ENCODE measurements at regions not wholly inside any gene's neighbourhood (a gene's known extent, or its start where the extent isn't known, plus 50 kb on each side); places are given as distances from the start of the nearest gene placed in this dataset.
"Not testable (repeated sequence)": the region's sequence is repeated elsewhere in the genome, so short reads cannot be mapped to it uniquely, and the experiment has no call there.

DNA sequence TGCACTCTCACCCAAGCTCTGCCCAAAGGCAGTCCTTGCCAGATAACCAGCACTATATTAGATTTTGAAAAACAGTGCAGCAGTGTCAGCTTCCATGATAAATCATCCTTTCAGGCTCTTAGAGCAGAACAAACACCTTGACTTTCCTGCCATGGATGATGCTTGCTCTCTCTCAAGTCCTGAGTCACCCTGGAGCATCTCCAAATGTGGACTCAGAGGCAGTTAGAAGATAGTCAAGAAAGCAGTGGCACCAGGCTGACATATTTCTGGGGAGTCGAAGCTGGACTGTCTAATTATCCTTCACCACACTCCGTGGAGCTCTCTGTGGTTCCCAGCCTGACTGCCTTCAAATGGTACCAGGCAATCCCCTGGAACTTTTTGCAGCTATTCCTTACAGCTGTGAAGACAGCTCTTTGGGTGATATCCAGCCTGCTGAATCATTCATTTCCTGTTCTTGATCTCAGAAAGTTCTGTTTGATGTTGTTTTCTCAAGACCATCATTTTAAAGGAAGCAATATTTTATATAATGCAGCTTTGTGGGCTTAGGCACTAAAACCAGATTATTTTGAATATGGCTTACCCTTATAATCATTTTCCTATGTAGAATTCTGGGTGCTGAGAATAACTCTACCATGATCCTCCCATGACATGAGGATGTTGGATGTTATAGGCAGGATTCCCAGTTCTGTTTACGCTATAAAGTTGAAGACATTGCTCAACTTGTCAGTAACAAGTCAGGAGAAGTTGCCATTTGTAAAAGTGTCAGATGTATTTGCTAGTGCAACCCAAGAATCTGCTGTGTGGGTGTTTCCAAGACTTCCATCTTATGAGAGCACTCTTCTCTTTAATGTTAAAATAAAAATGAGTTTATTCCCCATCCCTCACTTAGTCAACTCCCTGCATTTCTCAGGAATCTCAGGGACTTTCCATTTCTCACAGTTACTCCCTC is 233.8 kb downstream of the C7orf25 start:
- no peak for DNase-seq

DNA sequence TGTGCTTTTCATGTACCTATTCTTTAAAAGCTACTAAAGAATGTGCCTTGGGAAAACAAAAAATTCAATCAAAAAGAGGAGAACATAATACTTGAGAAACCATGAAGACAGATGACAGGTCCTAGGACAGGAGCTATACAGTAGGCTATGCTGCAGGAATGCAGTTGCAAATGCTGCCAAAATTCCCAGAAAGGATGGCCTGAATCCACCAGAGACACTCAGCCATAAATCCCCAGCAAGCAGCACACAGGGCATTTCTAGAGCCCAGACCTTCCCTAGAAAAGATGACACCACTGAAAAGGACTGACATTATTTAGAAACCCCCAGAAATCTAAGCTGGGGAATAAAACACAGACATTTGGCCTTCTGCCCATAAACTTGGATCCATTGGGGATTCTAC is 237.3 kb downstream of the C7orf25 start:
- no peak for DNase-seq

DNA sequence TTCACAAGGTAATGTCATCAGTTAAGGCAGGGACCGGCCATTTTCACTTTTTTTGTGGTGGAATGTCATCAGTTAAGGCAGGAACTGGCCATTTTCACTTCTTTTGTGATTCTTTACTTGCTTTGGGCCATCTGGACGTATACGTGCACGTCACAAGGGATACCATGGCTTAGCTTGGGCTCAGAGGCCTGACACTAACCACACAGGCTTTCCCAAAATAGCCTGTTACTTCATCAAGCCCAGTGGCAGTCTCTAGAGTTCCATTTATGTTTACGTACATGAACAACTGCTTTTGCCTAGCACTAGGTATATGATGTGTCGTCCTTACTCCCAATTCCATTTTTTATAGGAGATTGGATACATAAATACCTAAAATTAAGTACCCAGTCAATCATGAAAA is 237.9 kb downstream of the C7orf25 start:
- DNase-seq: no peak

DNA sequence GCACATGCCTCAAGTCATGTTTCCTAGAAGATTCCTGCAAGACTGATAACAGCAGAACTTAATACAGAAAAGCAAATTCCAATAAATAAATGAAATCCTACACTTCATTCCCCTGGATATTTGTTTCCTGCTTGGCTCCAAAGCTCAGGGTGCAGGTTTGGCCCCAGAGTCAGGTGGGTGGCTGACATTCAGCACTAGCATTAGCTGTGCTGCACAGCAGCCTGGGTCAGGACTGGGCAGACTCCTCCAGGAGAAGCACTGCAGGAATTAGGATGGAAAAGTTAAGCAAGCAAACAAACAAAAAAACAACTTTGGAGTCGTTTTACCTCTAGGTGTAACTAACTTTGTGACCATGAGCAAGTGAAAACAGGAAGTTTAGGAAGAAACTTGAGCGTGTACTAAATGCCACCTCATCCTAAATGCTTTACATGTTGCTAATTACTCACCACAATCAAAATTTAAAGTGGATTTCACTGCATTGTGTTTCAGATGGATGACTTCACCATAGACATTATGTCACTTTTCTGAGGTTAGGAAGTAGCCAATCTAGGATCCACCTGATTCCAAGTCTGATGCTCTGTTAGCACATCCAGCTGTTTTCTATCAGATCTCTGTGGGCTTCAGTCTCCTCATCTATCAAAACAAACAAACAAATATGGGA is 239.4 kb downstream of the C7orf25 start:
- no peak for DNase-seq

- DNase-seq: no peak
Observed at GRCh38 chr7:42671627-42672026, 240.2 kb downstream of the C7orf25 start.

DNA sequence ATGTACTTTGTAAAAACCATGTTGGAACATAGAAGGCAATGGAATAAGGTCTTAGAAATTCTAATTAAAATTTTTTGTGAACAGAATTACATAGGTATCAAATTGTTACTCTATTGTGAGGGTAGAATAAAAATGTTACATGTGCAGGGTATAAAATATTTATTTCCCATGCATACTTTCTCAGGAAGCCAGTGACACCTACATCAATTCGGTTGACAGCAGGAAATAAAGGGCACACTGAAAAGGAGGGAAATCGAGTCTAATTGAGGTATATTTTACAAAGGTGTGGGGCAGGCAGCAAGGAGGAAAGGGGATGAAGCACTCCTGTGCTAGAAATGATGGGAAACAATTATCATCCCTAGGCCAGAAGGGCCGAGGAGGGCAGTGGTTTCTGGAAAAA is 244.9 kb downstream of the C7orf25 start:
- DNase-seq: no peak

DNA sequence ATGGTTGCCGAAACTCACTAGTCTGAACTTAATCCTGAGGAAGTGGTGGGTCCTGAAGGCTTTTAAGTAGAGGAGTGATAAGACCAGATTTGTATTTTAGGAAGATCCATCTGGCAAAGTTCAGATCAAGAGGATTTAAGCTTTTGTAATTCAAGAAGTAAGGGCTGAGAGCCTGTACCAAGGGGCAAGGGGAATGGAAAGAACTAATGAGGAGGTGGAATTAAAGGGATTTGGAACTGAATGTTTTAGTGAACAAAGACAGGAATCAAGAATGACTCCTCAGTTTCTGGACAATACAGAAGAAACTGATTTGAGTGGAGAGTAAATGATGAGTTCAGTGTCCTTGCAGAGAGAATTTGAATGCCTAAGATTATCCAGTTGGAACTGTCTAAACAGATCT is 249.0 kb downstream of the C7orf25 start:
- no peak for DNase-seq

- DNase-seq: no peak
Observed at GRCh38 chr7:42661312-42661711, 250.6 kb downstream of the C7orf25 start.

DNA sequence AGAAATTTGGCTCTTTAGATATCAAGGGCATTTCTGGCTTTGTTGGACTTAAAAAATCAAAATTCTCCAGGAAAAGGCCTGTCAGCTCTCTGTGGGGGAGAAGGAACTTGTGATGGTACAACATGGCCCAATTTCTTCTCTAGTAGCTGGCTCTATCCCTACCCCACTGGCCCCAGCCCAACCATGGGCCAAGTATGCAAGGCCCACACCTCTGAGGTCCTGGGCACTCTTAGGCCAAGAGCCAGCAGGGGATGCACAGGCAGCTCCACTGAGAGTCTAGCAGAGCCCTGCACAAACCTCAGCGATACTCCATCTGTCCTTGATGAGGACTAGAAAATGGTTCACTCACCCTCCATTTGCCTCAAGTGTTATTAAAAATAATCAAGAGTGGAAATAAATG is 261.2 kb downstream of the C7orf25 start:
- no peak for DNase-seq

DNA sequence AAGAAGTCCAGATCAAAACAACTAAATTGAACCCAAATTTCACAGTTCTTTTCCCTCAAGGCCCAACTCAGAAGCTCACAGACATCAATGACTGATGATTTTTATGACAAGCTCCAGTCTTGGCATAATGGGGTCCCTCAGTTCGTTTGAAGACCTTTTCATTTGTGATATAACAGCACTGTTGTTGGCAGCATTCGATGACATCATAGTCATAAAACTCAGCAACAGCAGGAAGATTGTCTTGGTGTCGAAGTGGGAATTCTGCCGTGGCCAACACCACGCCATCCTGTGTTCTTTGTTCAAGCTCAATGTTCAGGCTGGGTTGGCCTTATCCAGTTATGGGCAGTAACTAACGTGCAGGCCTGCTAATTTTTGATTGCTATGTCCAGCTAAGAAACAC is 261.7 kb downstream of the C7orf25 start:
- DNase-seq: no peak

DNA sequence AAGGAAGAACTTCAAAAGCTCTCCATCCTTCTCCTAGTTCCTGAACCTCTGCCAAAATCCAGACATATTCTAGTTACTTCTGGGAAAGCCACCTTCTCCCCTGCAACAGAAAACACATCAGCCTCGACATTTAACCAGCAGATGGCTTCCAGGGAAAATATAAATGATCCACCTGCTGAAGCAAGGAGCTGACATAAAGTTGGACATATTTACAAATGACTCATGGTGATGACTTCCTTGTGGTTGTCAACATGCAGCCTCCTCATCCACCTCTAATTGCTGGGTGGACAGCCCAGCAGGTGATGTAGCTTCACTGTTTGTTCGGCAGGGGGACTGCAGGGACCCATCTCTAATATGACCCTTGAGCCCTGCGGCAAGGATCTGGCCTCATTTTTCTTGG is 266.0 kb downstream of the C7orf25 start:
- no peak for DNase-seq

DNA sequence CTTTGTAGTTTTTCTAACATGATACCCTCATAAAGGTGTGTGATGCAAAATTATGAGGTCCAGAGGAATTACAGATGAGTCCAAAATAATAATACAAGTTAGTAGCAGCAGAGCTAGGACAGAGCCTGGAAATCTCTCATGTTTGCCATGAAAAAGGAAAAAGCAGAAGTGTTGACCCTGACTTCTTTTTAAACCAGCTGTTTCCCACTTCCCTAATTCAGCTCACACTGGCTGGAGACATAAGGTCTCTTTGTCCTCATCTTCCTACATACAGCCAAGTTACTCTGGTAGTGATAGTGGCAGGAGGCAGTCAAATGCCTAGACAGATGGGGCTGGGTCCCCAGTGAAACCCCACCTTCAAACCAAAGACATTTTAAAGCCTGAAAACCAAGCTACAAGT is 269.2 kb downstream of the C7orf25 start:
- no peak for DNase-seq

- no peak for DNase-seq
Observed at GRCh38 chr7:42639930-42640329, 271.9 kb downstream of the C7orf25 start.

- DNase-seq: not testable (repeated sequence)
Observed at GRCh38 chr7:42636380-42636779, 275.5 kb downstream of the C7orf25 start.

DNA sequence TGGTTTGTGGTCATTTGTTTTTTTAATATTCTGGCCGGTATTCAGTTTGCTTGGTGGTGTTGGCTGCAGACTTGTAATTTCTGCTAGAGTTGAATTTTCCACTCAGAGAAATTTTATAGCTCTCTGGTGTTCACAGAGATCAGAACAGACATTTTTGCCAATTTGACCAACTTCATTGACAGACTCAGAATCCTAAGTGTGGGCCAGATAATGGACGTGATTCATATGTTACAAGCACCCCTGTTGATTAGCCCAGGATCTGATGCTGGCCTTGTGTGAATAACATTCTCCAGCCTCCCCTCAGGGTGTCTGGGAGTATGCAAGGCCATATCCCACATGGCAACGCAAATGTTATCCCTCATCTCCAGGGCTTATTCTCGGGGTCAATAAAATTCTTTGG is 283.8 kb downstream of the C7orf25 start:
- no peak for DNase-seq

DNA sequence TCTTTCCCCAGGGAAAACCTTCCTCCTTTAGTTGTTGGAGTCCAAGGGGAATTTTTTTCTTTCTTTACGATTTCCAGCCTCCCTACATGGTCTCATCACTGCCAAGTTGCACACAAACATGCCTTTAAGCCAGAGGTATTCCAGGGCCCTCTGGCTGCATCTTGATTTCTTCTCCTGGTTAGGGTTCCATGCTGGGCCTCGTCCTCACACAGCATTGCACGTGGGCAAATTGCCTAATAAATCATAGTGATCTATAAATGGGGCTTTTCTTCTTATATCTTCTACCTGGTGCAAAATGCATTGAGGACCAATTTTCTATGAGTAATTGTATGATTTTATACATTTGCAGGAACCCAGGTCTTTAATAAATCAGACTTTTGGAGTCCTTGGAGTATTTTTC is 284.2 kb downstream of the C7orf25 start:
- DNase-seq: no peak

DNA sequence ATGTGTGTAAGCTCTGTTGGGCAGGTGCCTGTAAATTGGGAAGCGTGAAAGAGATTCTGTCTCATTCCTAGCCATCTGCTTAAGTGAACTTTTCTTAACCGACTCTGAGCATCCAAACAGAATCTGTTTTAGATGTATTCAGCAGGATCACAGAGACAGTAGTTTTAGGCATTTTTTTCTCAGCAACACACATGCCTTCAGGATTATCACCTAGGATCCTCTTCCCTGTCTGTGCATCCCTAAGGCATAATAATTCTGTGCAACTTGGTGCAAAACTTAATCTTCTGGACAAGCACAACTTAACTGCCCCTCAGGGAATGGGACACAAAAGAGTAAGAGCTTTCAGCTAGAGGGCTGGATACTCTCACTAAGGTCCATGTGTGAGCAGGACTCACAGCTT is 284.8 kb downstream of the C7orf25 start:
- DNase-seq: no peak

DNA sequence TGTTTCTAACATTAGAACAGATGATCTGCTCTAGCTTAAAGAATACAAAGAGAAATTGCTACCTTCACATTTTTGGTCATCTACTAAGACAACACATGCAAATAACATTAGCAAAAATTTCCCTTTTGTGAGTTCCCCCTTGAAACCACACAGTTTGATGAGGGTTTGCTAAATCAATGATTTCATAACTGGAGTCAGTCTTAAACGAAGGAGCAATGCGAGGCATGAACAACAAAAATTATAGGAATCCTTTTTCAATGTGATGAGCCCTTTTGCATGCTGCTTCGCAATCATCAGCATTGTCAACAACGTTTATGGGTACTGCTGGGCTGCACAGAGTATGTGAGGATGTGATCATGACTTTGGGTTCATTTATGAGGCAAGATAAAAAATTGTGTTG is 286.4 kb downstream of the C7orf25 start:
- no peak for DNase-seq

DNA sequence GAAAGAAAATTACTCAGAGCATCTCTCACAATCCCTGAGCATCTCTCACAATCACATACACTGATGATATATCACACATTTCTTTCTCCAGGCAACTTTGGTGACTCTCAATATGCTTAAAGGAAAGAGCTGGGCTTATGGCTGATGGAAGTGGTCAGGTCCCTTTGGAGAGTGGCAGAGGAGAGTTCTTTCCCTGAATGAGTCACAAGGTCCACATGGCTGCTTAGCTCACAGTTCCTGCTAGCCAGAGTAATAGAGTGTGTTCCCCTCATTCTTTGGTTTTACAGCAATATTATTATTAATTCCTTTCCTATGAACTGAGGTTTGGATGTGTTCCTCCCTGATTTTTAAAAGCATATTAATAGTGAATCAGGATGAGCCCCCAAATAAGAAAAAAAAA is 287.4 kb downstream of the C7orf25 start:
- no peak for DNase-seq

DNA sequence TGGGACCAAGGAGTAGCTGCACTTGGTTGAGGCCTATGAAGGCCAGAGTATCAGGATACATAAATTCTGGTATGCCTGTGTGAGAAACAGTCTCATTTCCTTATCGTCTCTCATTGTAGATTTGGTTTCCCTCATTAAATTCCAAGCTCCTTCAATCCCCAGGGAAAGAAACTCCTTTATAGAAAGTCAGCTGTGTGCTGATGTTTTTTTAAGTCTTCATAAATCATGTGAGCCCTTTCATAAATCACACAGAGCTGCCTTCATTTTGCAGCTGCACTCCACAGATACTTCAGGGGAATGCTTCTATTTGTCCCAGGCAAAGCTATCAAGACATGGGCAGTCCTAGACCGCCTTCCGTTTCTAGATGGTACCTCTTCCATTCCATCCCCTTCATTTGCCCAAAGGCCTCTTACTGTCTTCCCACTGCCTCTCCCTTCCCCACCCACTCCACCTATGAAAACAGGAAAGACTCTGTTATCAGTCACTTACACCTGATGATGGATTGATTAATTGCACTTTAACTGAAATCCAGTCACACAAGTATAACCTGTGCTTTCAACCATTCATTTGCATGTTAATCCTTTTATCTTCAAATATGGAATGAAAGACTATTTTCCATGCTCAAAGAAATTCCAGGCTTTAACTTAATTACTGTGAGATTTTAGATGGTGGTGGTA is 290.2 kb downstream of the C7orf25 start:
- DNase-seq: no peak

- no peak for DNase-seq
Observed at GRCh38 chr7:42618651-42619360, 293.1 kb downstream of the C7orf25 start.

GRCh38 chr7:42617806-42618457 is 293.9 kb downstream of the C7orf25 start:
- DNase-seq: no peak
